ENCODE measurements at regions not wholly inside any gene's neighbourhood (a gene's known extent, or its start where the extent isn't known, plus 50 kb on each side); places are given as distances from the start of the nearest gene placed in this dataset.
A peak's percentile ranks its signal among the peaks of the same experiment; 100 is the strongest.

DNA sequence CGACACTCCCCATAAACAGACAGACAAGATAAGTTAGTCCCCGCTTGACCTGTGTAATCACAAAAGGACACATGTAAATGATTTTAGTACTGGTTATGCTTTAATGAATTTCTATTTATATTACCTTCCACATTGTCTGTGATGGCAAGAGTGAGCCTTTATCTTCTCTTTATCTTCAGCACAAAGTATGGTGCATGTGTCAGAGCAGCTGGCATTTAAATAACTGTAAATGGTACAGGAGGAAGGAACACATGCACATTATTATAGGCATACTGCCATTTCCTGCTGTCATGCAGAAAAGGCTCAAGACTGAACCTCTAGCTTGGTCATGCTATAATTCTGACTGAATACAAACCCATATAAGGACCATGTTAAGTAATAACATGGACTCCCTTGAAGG is 1342.7 kb upstream of the TENM4 start:
- DNase-seq = no peak
- Histone ChIP-seq H3K4me1 (ENCODE audit: control insufficient read depth, insufficient read depth, low read length) (no peaks in the 10 kb centered on the region), H3K4me3 (ENCODE audit: low read length) (no peak overlapping the region), H3K9ac (ENCODE audit: extremely low read depth, low read length, poor library complexity, severe bottlenecking) (no peak overlapping the region), H3K9me3 (ENCODE audit: control insufficient read depth, low read length) (peaks cover 5% of the 10 kb centered on the region), H3K27me3 (ENCODE audit: control insufficient read depth, insufficient read depth, low read length, poor library complexity, severe bottlenecking) (no peaks in the 10 kb centered on the region), H3K36me3 (ENCODE audit: control insufficient read depth, insufficient read depth, low read length) (no peaks in the 10 kb centered on the region), H3K27ac (ENCODE audit: low read depth, low read length) (no peak overlapping the region)
- Mint-ChIP-seq H3K9me3 (no peaks in the 10 kb centered on the region), H3K27ac (no peak overlapping the region), H3K27me3 (ENCODE audit: insufficient read depth) (no peaks in the 10 kb centered on the region), H3K4me1 (peaks cover 34% of the 10 kb centered on the region), H3K4me3 (no peak overlapping the region), H3K36me3 (ENCODE audit: low read depth) (no peaks in the 10 kb centered on the region)
- TF ChIP-seq, protein P1, sequence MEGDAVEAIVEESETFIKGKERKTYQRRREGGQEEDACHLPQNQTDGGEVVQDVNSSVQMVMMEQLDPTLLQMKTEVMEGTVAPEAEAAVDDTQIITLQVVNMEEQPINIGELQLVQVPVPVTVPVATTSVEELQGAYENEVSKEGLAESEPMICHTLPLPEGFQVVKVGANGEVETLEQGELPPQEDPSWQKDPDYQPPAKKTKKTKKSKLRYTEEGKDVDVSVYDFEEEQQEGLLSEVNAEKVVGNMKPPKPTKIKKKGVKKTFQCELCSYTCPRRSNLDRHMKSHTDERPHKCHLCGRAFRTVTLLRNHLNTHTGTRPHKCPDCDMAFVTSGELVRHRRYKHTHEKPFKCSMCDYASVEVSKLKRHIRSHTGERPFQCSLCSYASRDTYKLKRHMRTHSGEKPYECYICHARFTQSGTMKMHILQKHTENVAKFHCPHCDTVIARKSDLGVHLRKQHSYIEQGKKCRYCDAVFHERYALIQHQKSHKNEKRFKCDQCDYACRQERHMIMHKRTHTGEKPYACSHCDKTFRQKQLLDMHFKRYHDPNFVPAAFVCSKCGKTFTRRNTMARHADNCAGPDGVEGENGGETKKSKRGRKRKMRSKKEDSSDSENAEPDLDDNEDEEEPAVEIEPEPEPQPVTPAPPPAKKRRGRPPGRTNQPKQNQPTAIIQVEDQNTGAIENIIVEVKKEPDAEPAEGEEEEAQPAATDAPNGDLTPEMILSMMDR (conservative IDR thresholded peaks at IDR 0.05) = no peak
- 69% methylated on average over 2 of the region's 2 CpGs; no CpG with 5 or more reads in 1 of the 2 experiments for WGBS, 2 experiments (ENCODE audit: insufficient coverage in 1 of 2, insufficient read length in 1 of 2)

DNA sequence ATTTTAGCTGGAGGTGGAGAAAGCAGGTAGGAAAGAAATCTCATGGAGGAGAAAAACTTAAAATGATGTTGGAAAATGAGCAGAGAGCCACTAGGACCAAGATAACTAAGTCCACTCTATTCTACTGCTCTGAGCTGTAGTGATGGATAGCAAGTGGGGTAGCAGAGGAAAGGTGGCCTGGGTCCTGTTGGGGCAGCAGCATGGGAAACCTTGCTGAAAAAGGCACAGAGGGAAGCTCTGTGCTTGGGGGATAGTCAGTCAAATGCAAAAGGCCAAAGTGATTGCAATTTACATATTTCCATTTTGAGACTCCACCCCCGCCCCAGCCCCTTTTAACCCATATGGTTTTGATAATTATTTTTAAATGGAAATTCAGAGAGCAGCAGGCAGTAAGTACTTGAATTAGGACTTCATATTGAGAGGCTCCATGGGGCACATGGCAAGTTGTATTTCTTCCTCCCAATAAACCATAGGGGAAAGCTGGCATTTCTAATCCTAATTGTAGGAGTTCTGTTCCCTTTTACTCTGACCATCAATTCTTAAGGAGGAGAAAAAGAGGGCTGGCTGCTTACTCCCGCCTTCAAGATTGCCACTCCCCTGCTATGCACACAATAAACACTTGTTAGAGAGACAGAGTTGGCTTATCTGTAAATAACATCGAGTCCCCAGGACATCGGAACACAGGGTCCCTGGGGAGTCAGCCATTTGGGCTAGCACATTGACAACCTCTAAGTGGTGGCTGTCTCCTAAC is 1341.5 kb upstream of the TENM4 start:
- Mint-ChIP-seq H3K4me3 (no peak overlapping the region), H3K27ac (no peak overlapping the region), H3K27me3 (ENCODE audit: insufficient read depth) (no peaks in the 10 kb centered on the region), H3K4me1 (peaks cover 40% of the 10 kb centered on the region), H3K36me3 (ENCODE audit: low read depth) (no peaks in the 10 kb centered on the region), H3K9me3 (no peaks in the 10 kb centered on the region)
- TF ChIP-seq, protein P1 (conservative IDR thresholded peaks at IDR 0.05) = no peak
- Histone ChIP-seq H3K9ac (ENCODE audit: extremely low read depth, low read length, poor library complexity, severe bottlenecking) (no peak overlapping the region), H3K9me3 (ENCODE audit: control insufficient read depth, low read length) (no peaks in the 10 kb centered on the region), H3K27me3 (ENCODE audit: control insufficient read depth, insufficient read depth, low read length, poor library complexity, severe bottlenecking) (no peaks in the 10 kb centered on the region), H3K4me1 (ENCODE audit: control insufficient read depth, insufficient read depth, low read length) (no peaks in the 10 kb centered on the region), H3K4me3 (ENCODE audit: low read length) (no peak overlapping the region), H3K27ac (ENCODE audit: low read depth, low read length) (no peak overlapping the region), H3K36me3 (ENCODE audit: control insufficient read depth, insufficient read depth, low read length) (no peaks in the 10 kb centered on the region)
- DNase-seq = peak; percentile 57
- 21% methylated on average over 3 of the region's 4 CpGs; no CpG with 5 or more reads in 1 of the 2 experiments for WGBS, 2 experiments (ENCODE audit: insufficient coverage in 1 of 2, insufficient read length in 1 of 2)

DNA sequence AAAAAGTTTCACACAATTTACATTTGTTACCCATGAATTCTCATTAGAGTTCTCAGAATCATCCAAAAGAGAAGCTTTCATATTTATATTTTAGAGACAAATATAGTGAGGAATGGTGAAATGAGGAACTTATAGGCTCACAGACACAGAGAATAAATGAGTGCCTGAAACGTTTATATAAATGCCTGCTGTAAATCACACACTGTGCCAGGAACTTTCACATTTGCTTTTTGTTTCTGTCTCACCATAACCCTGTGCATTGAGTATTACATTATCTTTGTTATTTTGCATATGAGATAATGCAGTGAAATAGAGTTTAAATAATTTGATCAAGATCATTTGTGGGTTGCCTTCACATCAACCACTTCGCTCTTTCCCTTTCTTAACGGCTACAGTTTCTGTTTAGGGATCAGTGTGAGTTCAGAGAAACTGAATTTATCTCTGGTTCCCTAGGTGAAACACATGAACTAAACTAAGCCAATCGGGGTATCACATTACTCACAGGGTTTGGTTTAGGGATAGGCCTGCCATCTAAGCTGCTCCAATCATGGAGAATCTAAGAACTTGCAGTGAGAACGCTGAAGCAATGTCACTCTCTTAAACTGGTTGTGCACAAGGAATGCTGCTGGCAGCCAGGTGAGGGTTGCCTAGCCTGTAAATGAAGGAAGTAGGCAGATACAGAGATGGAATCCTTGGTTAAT is 1339.2 kb upstream of the TENM4 start:
- no peaks in the 10 kb centered on the region for H3K4me1 ChIP-seq (ENCODE audit: control insufficient read depth, insufficient read depth, low read length)
- H3K27me3 ChIP-seq (ENCODE audit: control insufficient read depth, insufficient read depth, low read length, poor library complexity, severe bottlenecking) = no peaks in the 10 kb centered on the region
- H3K27me3 Mint-ChIP-seq (ENCODE audit: insufficient read depth) = no peaks in the 10 kb centered on the region
- no peak overlapping the region for H3K9ac ChIP-seq (ENCODE audit: extremely low read depth, low read length, poor library complexity, severe bottlenecking)
- DNase-seq = peak; percentile 42
- no peak overlapping the region for H3K27ac Mint-ChIP-seq
- H3K9me3 Mint-ChIP-seq = no peaks in the 10 kb centered on the region
- WGBS, 2 experiments (ENCODE audit: insufficient coverage in 1 of 2, insufficient read length in 1 of 2) = 89 to 100% methylated on average over 3 to 5 of the region's 5 CpGs
- H3K4me3 Mint-ChIP-seq = no peak overlapping the region
- H3K27ac ChIP-seq (ENCODE audit: low read depth, low read length) = no peak overlapping the region
- H3K9me3 ChIP-seq (ENCODE audit: control insufficient read depth, low read length) = no peaks in the 10 kb centered on the region
- peaks cover 40% of the 10 kb centered on the region for H3K4me1 Mint-ChIP-seq
- H3K36me3 Mint-ChIP-seq (ENCODE audit: low read depth) = no peaks in the 10 kb centered on the region
- TF ChIP-seq, protein P1 (conservative IDR thresholded peaks at IDR 0.05) = no peak
- no peaks in the 10 kb centered on the region for H3K36me3 ChIP-seq (ENCODE audit: control insufficient read depth, insufficient read depth, low read length)
- H3K4me3 ChIP-seq (ENCODE audit: low read length) = no peak overlapping the region

All from endodermal cell (in vitro differentiated cells).